H1 (cell line): ENCODE measurements at regions not wholly inside any gene's neighbourhood (a gene's known extent, or its start where the extent isn't known, plus 50 kb on each side); places are given as distances from the start of the nearest gene placed in this dataset.

ENCODE experiments used
- CTCF ChIA-PET: fragments of 300-600 bp; sonication (Branson Sonifier 250); formaldehyde crosslinking; loops from one replicate; lab custom pipeline; 2021; ENCODE audit not compliant: partially characterized antibody; lab: Charles Lee
- POLR2A ChIA-PET: fragments of 300-600 bp; sonication (Branson Sonifier 250); formaldehyde crosslinking; loops from one replicate; lab custom pipeline; 2021; ENCODE audit warnings: inconsistent platforms; ENCODE audit not compliant: partially characterized antibody; lab: Charles Lee
- DNase-seq, 2 experiments: peaks; one replicate each; pipeline versions ENCODE4 v3.0.0 to v3.0.0-alpha.2; 2010 to 2022; ENCODE audit warnings: low spot score in 2 of 2, low read depth in 1 of 2, mixed read lengths in 1 of 2
- FAIRE-seq: peaks from 2 replicates; lab custom pipeline; 2011; peaks lifted over from hg19 to GRCh38; lab: Jason Lieb, UNC
- H2AFZ ChIP-seq: 2 replicates; pipeline ENCODE4 v1.8.1; 2012; ENCODE audit warnings: low read length, inconsistent platforms
- H2AK5ac ChIP-seq: 2 replicates; pipeline ENCODE4 v1.6.1; 2013; ENCODE audit warnings: low read depth, low read length
- H2BK120ac ChIP-seq: replicated peaks from 2 replicates; pipeline ENCODE3; 2013; ENCODE audit warnings: low read depth, low read length, inconsistent platforms
- H2BK12ac ChIP-seq: 2 replicates; pipeline ENCODE4 v1.6.1; 2013; ENCODE audit warnings: low read depth, low read length
- H2BK15ac ChIP-seq: 2 replicates; pipeline ENCODE4 v1.6.1; 2013; ENCODE audit warnings: low read length
- H2BK20ac ChIP-seq: 2 replicates; pipeline ENCODE4 v1.6.1; 2013; ENCODE audit warnings: low read length
- H2BK5ac ChIP-seq: 2 replicates; pipeline ENCODE4 v1.6.1; 2013; ENCODE audit warnings: low read depth, low read length
- H3K14ac ChIP-seq: 2 replicates; pipeline ENCODE4 v1.6.1; 2013; ENCODE audit warnings: inconsistent platforms; ENCODE audit not compliant: insufficient read length
- H3K18ac ChIP-seq: 2 replicates; pipeline ENCODE4 v1.6.1; 2013; ENCODE audit warnings: low read length; ENCODE audit errors: extremely low read depth
- H3K23ac ChIP-seq: 2 replicates; pipeline ENCODE4 v1.6.1; 2013; ENCODE audit warnings: inconsistent platforms; ENCODE audit not compliant: insufficient read length
- H3K23me2 ChIP-seq: 2 replicates; pipeline ENCODE4 v1.6.1; 2013; ENCODE audit warnings: low read depth, low read length
- H3K27ac ChIP-seq: 2 replicates; pipeline ENCODE4 v1.6.1; 2011; ENCODE audit warnings: low read depth, low read length, inconsistent platforms
- H3K27me3 ChIP-seq, 4 experiments: replicated peaks in 1 of 4; 1 replicate in 1 of 4; 2 replicates in 3 of 4; pipeline versions ENCODE4 v1.6.1 to v1.8.1; 2011 to 2013; ENCODE audit warnings: low read length in 3 of 4, mild to moderate bottlenecking in 3 of 4, inconsistent platforms in 2 of 4, mixed read lengths in 2 of 4, moderate library complexity in 1 of 4; ENCODE audit not compliant: control insufficient read depth in 3 of 4, insufficient read depth in 3 of 4; ENCODE audit errors: extremely low read depth in 1 of 4
- H3K36me3 ChIP-seq, 4 experiments: 2 replicates each; pipeline versions ENCODE4 v1.6.1 to v1.8.1; 2011 to 2013; ENCODE audit warnings: mild to moderate bottlenecking in 4 of 4, low read length in 3 of 4, moderate library complexity in 2 of 4, control low read depth in 1 of 4, inconsistent platforms in 1 of 4; ENCODE audit not compliant: insufficient read depth in 4 of 4, control insufficient read depth in 2 of 4
- H3K4ac ChIP-seq: replicated peaks from 2 replicates; pipeline ENCODE3; 2013; ENCODE audit warnings: low read length, low read depth, mixed read lengths, inconsistent platforms; ENCODE audit not compliant: insufficient read length
- H3K4me1 ChIP-seq, 4 experiments: replicated peaks in 1 of 4; 1 replicate in 1 of 4; 2 replicates in 3 of 4; pipeline versions ENCODE4 v1.6.1 to v1.8.1; 2011 to 2013; ENCODE audit warnings: low read length in 3 of 4, inconsistent platforms in 2 of 4, mixed read lengths in 1 of 4; ENCODE audit not compliant: insufficient read depth in 4 of 4, control insufficient read depth in 3 of 4
- H3K4me2 ChIP-seq, 2 experiments: 2 replicates each; pipeline versions ENCODE4 v1.6.1 to v1.8.1; 2011 to 2013; ENCODE audit warnings: low read depth in 2 of 2, low read length in 2 of 2, control low read depth in 1 of 2, inconsistent platforms in 1 of 2, mild to moderate bottlenecking in 1 of 2; ENCODE audit not compliant: insufficient read depth in 1 of 2
- H3K4me3 ChIP-seq, 4 experiments: fragments of 200-600, 300-600 bp in 1 of 4; sonication (generic), shearing (Covaris generic), sonication (Bioruptor Twin) in 1 of 4; 2 replicates each; pipeline versions ENCODE4 v1.5.1 to v1.8.1; 2011 to 2016; ENCODE audit warnings: low read length in 4 of 4, low read depth in 3 of 4, control low read depth in 2 of 4, inconsistent platforms in 2 of 4, mild to moderate bottlenecking in 2 of 4, mixed read lengths in 1 of 4, moderate library complexity in 1 of 4; ENCODE audit not compliant: insufficient read depth in 2 of 4; ENCODE audit errors: extremely low read depth in 1 of 4
- H3K56ac ChIP-seq: replicated peaks from 2 replicates; pipeline ENCODE3; 2013; ENCODE audit warnings: low read depth, mild to moderate bottlenecking, mixed read lengths, low read length, inconsistent platforms; ENCODE audit not compliant: insufficient read length
- H3K79me1 ChIP-seq: 2 replicates; pipeline ENCODE4 v1.6.1; 2013; ENCODE audit warnings: low read depth, low read length, control low read depth
- H3K79me2 ChIP-seq, 2 experiments: 2 replicates each; pipeline versions ENCODE4 v1.6.1 to v1.8.1; 2012 to 2013; ENCODE audit warnings: low read length in 2 of 2, mild to moderate bottlenecking in 2 of 2, inconsistent platforms in 1 of 2; ENCODE audit not compliant: insufficient read depth in 2 of 2, control insufficient read depth in 1 of 2
- H3K9ac ChIP-seq, 4 experiments: replicated peaks in 1 of 4; 1 replicate in 1 of 4; 2 replicates in 3 of 4; pipeline versions ENCODE4 v1.6.1 to v1.8.1; 2011 to 2013; ENCODE audit warnings: low read depth in 3 of 4, low read length in 3 of 4, control low read depth in 2 of 4, mild to moderate bottlenecking in 2 of 4, moderate library complexity in 2 of 4, inconsistent platforms in 1 of 4; ENCODE audit errors: extremely low read depth in 1 of 4
- H3K9me3 ChIP-seq, 2 experiments: 2 replicates each; pipeline versions ENCODE4 v1.6.1 to v1.8.1; 2012 to 2013; ENCODE audit warnings: mild to moderate bottlenecking in 2 of 2, moderate library complexity in 2 of 2, control low read depth in 1 of 2, inconsistent platforms in 1 of 2, low read depth in 1 of 2, low read length in 1 of 2, mixed read lengths in 1 of 2; ENCODE audit not compliant: insufficient read depth in 2 of 2
- H4K20me1 ChIP-seq, 2 experiments: replicated peaks in 1 of 2; 2 replicates each; pipeline versions ENCODE3 to v1.8.1; 2011 to 2013; ENCODE audit warnings: inconsistent platforms in 2 of 2, low read length in 2 of 2, mild to moderate bottlenecking in 1 of 2; ENCODE audit not compliant: insufficient read depth in 2 of 2, control insufficient read depth in 1 of 2
- H4K5ac ChIP-seq: 2 replicates; pipeline ENCODE4 v1.6.1; 2013; ENCODE audit warnings: low read length, low read depth, mixed read lengths, inconsistent platforms; ENCODE audit not compliant: insufficient read length
- H4K8ac ChIP-seq: 2 replicates; pipeline ENCODE4 v1.8.0; 2013; ENCODE audit warnings: mild to moderate bottlenecking, moderate library complexity, low read length, inconsistent platforms; ENCODE audit not compliant: insufficient read depth; ENCODE audit errors: extremely low read depth
- H4K91ac ChIP-seq: replicated peaks from 2 replicates; pipeline ENCODE3; 2013; ENCODE audit warnings: low read length, mixed read lengths, inconsistent platforms; ENCODE audit not compliant: insufficient read length
- GTF2F1 ChIP-seq: IDR thresholded peaks from 2 replicates; pipeline ENCODE4 v1.6.1; 2012; ENCODE audit warnings: low read depth, low read length, improper control_type of control experiment, borderline replicate concordance
- SIX5 ChIP-seq: IDR thresholded peaks from 2 replicates; pipeline ENCODE4 v1.6.1; 2011; ENCODE audit warnings: mild to moderate bottlenecking, low read depth, low read length
- SUZ12 ChIP-seq: fragments of 200-600 bp; sonication (generic); IDR thresholded peaks from 2 replicates; pipeline ENCODE4 v1.6.1; 2012; ENCODE audit warnings: mild to moderate bottlenecking, inconsistent platforms, low read length, moderate library complexity, mixed read lengths

GRCh38 chr1:193318347-193318746 is 131.9 kb upstream of the B3GALT2 start:
- H2BK120ac ChIP-seq, result no peak overlapping the region
- no peaks in the 10 kb centered on the region for H3K79me2 ChIP-seq
- CTCF ChIA-PET, result no interaction called here
- no peak overlapping the region for H4K5ac ChIP-seq
- no peak overlapping the region for H3K23ac ChIP-seq
- no peaks in the 10 kb centered on the region for H3K4me1 ChIP-seq
- H3K56ac ChIP-seq, result no peak overlapping the region
- no peak overlapping the region for H3K4me3 ChIP-seq
- H3K36me3 ChIP-seq, result no peaks in the 10 kb centered on the region
- no peak overlapping the region for H2BK5ac ChIP-seq
- H2AFZ ChIP-seq, result no peak overlapping the region
- DNase-seq (no peak), FAIRE-seq (no peak)
- H3K27ac ChIP-seq, result no peak overlapping the region
- no peaks in the 10 kb centered on the region for H4K20me1 ChIP-seq
- no peak overlapping the region for H3K18ac ChIP-seq
- H4K8ac ChIP-seq, result no peak overlapping the region
- H3K23me2 ChIP-seq, result no peaks in the 10 kb centered on the region
- H3K79me1 ChIP-seq, result no peaks in the 10 kb centered on the region
- H3K14ac ChIP-seq, result no peak overlapping the region
- H2BK20ac ChIP-seq, result no peak overlapping the region
- no peak overlapping the region for H2BK12ac ChIP-seq
- H3K27me3 ChIP-seq, result no peaks in the 10 kb centered on the region
- no peak overlapping the region for H2AK5ac ChIP-seq
- H3K9ac ChIP-seq, result no peak overlapping the region
- no peaks in the 10 kb centered on the region for H3K9me3 ChIP-seq
- H3K4me2 ChIP-seq, result no peak overlapping the region
- H4K91ac ChIP-seq, result no peak overlapping the region
- H2BK15ac ChIP-seq, result no peak overlapping the region
- POLR2A ChIA-PET, result no interaction called here
- H3K4ac ChIP-seq, result no peak overlapping the region
- TF ChIP-seq SUZ12, result no peak
- no peak for TF ChIP-seq GTF2F1
- TF ChIP-seq SIX5, result no peak
